Hematopoietic multipotent progenitor cell (in vitro differentiated cells): ENCODE measurements at regions not wholly inside any gene's neighbourhood (a gene's known extent, or its start where the extent isn't known, plus 50 kb on each side); places are given as distances from the start of the nearest gene placed in this dataset.
"Not testable (repeated sequence)": the region's sequence is repeated elsewhere in the genome, so short reads cannot be mapped to it uniquely, and the experiment has no call there.

Experiments
- DNase-seq, 3 donors: peaks; one replicate each; pipeline ENCODE4 v3.0.0-alpha.2; 2011 to 2015; ENCODE audit warnings: low read depth in 2 of 3, low spot score in 2 of 3

DNA sequence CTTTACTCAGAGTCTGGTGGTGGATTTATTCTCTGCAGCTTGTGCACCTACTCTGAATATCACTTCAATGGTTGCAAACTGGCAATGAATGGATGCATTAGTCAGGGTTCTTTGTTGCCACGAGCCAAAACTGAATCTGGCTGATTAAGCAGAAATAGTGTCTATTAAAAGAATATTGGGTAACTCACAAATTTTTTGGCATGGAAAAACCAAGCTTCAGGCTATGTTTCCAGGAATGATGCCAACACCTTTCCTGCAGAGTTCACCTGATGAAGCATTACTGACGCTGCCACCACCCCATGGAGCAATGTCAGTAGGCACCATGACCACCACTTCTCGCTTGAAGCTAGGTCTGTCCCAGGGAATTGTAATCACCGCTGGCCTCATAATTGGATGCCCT lies 597.8 kb upstream of the SLC10A2 start:
- DNase-seq: no peak

DNA sequence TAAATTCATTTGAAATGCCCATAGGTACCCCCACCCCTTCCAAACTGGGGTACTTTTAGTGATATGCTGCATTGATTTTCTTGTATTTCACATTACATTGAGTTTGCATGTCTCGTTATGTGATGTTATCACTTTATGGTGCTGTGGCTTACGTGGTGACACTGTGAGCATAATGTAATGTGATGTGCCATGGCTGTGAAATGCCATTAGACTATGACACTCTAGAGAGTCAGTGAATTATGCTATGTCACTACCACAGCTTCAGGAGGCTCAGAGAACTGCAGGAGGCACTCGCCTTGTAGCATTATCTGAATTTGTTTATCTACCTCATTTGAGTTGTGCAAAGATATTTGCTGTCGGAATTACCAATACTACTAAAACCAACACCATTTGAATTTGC lies 590.1 kb upstream of the SLC10A2 start:
- no peak for DNase-seq

DNA sequence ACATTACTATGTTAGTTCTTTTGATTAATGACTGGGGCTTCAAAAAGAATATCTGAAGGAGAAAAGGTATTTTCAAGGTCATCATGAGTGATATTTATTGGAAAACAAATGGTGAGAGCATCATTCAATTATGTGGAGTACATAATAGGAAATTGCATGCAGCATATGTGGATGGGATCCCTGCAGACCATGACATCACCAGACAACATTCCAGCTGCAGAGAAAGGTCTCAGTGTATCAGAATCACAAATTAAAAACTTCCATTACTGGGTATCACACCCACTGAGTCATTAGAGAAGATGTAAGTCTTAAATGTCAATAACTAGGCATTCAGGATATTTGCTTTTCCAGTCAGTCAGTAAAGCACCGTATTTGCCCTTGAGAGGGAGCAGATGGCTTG lies 574.4 kb upstream of the SLC10A2 start:
- no peak for DNase-seq

DNA sequence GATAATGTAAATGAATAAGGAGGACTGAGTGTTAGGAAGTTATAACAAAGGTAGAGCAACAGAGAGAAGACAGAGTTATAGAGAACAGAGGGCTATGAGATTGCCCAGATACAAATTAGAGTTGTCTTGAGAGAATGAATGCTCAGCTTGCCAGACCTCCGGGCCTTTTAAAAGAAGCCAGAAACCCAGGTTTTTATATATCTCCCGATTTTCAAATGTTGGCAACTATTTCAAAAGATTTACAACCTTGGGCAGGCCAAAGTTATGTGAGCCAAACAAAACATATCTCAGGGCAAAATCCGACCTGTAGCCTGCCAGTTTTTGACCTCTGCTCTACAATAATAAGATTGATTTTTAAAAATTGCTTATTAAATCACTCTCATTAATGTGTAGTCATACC lies 573.1 kb upstream of the SLC10A2 start:
- no peak for DNase-seq

DNA sequence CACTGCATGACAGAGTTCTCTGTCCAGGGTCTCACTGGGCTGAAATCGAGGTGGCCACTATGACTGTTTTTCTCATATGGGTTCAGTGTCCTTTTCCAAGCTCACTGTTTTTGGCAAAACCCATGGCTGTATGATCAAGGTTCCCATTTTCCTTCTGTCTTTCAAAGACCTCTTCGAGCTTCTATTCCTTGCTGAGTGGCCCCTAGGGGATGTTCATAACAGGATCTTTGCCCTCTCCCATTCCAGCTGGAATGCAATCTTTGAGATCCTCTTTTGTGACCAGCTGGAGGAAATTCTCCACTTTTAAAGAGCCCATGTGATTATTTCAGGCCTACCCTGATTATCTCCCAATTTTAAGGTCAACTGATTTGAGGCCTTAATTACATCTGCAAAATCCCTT lies 572.5 kb upstream of the SLC10A2 start:
- DNase-seq: no peak

DNA sequence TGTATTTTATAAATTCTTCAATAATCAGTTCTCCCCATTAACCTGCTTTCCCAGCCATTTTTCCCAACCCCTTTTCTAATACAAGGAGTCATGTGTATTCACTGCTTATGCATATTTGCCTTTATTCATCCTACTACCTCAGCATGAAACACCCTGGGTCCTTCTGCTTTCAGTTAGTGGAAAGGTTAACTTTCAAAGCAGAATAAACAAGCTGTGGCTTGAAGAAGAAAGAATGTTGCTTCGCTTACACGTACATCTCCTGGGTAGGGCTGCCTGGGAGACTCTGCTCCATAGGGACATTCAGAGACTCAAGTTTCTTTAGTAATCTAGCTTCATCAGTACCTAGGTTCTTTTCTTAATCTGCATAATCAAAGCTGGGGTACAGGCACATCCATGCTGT lies 567.8 kb upstream of the SLC10A2 start:
- DNase-seq: no peak

DNA sequence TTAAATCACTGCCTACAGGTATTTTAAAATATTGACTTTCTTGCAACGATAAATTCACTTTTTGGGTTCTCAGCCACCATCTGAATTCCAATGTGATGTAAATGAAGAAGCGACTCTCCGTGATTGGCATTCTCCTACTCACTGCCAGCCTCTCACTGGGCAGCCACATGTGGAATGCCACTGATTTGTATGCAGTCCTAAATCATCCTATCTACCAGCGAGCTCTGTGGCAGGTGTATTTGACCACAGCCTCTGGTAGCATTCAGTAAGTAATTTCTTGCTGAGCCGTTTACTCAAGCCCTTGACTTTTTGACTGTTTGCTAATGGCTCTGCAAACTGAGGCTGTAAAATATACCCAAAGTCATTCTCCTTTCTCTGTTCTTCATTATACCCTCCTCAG lies 559.0 kb upstream of the SLC10A2 start:
- DNase-seq: no peak

DNA sequence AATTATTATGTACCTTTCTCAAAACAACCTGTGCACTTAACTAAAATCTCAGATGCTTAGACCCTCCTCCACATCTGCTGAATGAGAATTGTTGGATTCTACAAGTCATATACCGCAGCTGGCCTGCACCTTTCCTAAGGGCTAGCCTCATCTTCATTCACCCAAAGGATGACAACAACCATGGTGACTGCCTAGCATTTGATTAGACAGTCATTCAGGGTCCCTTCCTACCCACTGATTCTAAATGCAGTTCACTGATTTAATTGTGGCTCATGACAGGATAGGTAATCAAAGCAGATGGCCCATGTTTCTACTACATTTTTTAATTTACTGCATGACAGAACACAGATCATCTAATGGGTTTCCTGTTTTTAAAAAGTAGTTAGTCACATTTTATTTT lies 551.9 kb upstream of the SLC10A2 start:
- no peak for DNase-seq

DNA sequence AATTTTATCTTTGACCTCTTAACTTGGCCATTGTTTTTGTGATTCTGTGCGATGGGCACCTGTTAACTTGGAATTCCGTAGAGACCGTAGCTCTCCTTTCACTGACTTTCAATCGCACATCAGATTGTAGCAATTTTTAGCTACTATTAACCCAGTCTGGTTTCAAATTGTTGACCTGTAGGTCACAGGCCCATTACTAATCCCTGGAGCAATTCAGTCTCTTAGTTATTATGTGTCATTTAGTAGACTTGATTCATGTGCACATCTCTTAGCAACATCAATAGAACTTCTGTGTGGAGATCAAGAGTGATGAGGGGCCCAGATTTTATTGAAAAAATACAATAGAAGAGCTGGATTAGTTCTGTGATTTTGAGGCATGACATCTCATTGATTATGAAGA lies 549.6 kb upstream of the SLC10A2 start:
- DNase-seq: no peak

DNA sequence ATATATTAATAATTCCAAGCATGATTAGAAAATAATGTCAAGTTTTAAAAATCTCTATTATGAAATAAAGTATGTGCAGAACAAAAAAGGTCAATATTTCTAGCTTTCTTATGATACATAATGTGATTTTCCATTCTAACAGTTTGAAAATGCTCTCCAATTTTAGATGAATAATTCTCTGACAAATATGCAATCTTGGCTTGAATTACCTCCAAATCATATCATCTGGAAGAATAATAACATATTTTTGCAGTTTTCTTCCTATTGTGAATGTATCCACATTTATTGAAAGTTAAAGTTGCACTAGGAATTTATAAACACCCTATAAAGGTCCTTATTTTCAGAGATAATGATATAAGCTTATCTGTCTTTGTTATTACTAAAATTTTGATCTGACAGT lies 548.5 kb upstream of the SLC10A2 start:
- no peak for DNase-seq

DNA sequence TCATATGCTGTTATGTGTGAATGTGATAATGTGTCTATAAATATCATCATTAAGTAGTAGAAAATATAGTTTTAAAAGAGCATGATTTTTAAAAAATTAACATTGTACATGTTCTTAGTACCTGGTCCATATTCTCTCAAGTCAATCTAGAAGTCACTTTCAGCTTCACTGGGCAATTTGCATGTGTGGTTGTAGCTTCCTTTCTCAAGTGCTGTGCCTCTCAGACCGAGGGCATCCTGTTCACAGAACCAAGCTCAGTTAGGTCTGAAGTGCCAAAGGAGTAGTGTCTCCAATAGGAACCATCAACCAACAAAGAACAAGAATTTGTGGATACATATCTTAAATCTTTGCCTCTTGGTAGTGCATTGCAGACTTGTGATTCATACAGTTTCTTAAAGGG lies 541.8 kb upstream of the SLC10A2 start:
- no peak for DNase-seq

DNA sequence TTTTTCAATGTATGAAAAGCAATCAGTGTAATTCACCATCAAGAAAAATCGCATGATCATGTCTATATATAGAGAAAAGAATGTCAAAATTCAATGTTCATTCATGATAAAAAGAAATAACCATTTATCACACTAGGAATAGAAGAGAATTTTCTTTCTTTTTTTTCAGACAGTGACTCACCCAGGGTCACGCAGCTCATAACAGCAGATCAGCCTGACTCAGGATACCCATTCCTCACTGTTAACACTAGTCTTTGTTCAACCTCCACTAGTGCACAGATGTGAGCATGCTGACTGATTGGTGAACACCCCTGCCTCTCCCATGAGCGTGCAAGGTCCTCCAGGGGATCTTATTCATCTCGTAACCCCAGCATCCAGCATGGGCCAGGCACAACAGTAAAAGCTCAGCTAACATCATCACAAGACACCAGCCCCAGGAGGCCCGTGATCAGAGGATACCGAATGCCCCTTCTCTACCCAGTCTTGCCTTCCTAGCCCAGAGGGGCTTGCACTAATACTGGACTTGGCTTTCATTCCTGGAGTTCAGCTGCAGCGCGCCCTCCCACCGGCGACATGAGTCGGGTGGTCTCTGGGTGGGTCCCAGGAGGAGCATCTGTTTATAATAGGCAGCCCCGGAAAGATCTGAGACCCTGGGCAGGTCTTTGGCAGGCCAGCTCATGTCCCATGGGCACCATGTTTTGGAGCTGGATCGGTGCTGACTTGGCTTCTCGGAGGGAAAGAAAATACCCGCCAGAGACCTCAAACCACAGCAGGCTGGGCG lies 539.5 kb upstream of the SLC10A2 start:
- no peak for DNase-seq

DNA sequence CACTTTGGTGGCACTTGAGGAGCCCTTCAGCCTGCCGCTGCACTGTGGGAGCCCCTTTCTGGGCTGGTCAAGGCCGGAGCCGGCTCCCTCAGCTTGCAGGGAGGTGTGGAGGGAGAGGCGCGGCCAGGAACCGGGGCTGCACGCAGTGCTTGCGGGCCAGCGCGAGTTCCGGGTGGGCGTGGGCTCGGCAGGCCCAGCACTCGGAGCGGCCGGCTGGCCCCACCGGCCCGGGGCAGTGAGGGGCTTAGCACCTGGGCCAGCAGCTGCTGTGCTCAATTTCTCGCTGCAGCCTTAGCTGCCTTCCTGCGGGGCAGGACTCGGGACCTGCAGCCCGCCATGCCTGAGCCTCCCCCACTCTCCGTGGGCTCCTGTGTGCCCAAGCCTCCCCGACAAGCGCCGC lies 533.7 kb upstream of the SLC10A2 start:
- DNase-seq: not testable (repeated sequence)

DNA sequence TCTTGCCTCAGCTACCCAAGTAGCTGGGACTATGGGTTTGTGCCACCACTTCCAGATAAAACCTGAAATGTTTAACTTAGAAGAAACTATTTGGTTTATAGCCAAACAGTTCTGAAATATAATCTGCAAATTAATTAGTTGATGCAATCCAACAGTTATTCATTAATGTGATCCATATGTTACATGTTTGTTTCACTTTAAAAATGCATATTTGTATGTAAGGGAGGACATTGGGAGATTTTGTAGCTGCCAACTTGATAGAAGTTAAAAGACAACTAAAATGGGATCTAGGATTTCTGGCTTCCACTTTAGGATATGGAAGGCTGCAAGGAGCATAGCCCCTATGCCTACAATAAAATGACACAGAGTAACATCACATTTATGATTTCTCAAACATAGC lies 532.5 kb upstream of the SLC10A2 start:
- no peak for DNase-seq

DNA sequence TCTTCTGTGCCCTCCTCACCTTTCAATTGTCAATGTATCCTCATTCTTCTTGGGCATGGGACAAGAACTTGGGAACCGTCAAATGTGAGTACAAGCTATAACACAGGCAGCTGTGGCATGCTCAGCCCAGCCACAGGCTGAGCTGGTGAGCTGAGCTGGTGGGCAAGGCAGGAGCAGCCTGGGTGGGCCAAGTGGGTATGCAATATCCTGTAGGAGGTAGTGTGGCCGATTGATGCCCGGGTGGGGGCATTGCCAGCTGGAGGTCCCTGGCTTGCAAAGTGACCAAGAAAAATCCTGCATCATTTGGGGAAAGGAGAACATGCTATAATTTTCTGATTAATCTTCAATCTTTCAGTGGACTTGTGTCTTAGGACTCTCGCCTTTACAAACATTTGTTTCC lies 507.2 kb upstream of the SLC10A2 start:
- no peak for DNase-seq

DNA sequence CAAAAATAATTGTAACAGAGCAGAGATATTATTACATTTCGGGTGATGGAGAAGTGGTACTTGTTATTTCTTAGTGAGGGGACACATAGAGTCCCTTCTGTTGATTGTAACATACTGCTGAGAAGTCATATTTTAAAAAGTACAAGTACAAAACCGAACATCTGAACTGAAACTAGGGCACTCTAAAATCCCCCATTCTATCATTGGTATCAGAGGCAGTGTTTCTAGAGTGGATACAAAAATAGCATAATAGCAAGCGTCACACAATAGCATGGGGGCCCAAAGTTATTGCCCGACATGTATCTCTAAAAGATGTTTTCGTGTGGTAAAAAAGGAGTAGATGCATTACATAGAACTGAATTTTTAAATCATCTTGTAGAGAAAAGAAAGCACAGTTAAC lies 502.1 kb upstream of the SLC10A2 start:
- no peak for DNase-seq

DNA sequence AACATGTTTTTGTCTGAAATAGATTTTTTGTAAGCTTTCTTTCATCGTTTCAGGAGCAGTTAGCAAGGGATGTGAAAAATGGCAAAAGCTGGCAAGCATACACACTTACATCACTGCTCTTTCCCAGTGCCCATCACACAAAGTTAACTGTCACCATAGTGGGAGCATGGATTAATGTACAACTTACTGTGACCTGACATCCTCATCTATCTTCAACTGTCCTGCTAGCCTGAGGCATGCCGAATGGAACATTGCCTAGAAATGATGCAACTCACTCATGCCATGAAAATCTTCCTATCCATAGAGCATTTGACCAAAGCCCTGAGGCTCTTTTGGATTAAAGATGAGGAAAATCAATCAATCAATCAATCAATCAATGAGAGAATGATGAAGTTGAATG lies 491.7 kb upstream of the SLC10A2 start:
- DNase-seq: no peak

DNA sequence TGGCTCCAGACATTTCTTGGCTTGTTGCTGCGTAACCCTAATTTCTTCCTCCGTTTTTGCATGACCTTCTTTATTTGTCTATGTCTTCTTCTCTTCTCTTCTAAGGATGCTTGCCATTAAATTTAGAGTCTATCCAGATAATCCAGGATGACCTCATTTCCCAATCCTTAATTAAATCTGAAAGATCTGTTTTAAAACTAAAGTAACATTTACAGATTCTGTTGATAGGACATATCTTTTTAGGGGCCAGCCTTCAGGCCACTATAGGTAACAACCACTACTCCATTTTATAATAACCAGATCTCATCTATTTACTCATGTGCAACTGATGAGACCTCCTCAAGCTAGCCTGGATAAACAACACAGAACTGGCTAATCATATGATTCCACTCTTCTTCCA lies 490.5 kb upstream of the SLC10A2 start:
- no peak for DNase-seq

DNA sequence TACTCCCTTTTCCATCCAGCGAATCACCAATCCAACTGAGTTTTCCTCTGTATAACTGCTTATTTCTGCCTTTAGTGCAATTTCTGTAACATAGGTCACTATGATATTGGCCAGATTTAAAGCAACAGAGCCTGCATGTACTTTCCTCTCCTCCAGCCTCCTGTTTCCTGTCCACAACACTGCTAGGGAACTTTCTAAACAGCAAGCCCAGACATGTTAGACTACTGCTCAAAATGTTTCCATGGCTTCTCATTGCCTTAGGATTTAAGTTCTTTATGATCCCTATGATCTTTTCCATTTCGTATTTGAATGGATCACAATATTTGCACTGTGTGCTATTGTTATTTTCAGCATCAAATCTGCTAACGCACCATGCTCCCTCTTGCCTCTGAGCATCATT lies 481.7 kb upstream of the SLC10A2 start:
- DNase-seq: no peak

DNA sequence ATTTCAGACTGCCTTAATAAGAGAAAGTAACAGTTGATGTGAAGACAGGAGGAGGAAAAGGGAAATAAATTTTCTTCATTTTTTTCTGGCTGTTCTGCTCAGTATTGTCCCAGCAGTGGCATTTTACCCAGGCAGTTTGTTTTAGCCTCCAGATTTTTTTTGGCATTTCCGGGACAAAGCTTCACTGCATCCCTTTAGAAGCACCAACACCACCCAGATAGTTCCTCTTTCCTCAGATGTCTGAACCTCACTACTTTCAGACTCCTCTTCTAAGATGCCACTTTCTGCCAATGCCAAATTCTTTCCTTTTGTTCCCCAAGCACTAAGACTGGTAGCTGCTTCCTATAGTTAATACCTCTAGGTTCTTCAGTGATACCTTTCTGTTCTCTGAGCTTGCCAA lies 480.1 kb upstream of the SLC10A2 start:
- peak in 2 of 3 donors; percentile 14 to 66 for DNase-seq

DNA sequence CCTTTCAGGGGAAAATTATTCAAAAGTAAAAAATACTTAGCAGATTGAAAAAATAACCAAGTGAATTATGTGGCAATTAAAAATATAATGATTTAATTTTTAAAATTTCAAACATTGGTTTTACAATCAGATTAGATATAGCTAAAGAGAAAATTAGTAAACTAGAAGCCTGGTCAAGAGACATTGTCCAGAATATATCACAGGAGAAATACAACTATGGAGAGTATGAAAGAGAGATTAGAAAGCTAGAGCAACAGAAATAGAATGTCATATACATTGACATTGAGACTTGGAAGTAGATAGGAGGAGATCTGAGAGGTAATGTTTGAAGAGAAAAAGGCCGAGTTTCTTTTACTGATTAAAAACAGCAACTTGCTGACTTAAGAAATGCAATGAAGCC lies 476.4 kb upstream of the SLC10A2 start:
- no peak for DNase-seq

DNA sequence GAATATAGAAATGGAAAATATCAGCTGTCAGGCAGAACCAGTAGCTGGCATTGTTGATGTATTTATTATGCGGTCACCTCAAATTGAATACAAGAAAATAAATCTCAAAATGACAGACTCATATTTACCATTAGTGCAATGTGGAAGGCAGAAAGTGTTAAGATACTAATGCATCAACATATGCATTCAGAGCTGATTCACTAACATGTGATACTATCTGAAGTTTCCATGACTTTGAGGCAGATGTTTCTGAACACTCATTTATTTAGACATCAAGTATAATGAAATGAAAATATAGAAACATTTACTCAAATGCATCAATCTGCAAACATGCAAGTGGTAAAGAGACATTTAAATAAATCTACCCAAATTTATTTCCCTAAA lies 474.2 kb upstream of the SLC10A2 start:
- DNase-seq: no peak

DNA sequence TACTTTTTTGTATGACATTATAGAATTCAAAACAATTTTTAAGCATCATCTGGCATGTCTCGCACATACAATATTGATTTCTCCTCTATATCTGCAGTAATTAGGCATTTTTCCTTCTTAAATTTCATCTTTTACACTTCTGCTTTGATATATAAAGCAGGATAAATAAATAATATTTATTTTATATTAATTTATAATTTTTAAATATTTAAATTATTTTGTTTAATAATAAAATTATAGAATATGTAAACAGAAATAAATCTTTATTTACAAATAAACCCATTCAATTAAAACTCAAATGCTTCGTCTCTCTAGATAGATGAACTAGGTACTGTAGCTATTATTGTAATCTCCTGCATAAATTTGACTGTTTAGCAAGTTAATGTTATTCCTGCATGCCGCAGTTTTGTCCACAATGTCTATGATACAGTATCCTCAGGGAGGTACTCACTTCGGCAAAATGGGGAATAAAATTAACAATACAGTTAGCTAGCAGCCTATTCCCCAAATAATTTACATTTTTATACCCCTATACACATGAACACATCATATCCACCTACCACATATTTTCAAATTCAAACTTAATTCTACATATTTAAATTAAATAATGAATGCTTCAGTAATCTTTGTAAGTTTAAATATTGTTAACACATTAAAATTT lies 473.6 kb upstream of the SLC10A2 start:
- no peak for DNase-seq
